GM23338 (cell line): ENCODE measurements at regions not wholly inside any gene's neighbourhood (a gene's known extent, or its start where the extent isn't known, plus 50 kb on each side); places are given as distances from the start of the nearest gene placed in this dataset.

ENCODE experiments used
- ATAC-seq: fragments of 200-7000 bp; cut with Tn5 transposase; 3 replicates; pipeline ENCODE4 v1.9.1; 2020
- DNase-seq: peaks from one replicate; pipeline ENCODE4 v3.0.0-alpha.2; 2015; ENCODE audit warnings: low spot score
- H2AFZ ChIP-seq: fragments of 200-600 bp; sonication (generic); 2 replicates; pipeline ENCODE4 v1.8.0; 2016; ENCODE audit warnings: antibody characterized with exemption, mild to moderate bottlenecking, moderate library complexity
- H3F3A ChIP-seq: fragments of 200-600 bp; sonication (generic); replicated peaks from 2 replicates; pipeline ENCODE4 v1.8.0; 2017; ENCODE audit warnings: antibody characterized with exemption, mixed run types, low read depth
- H3K27ac ChIP-seq: fragments of 200-600 bp; sonication (generic); 2 replicates; pipeline ENCODE4 v1.6.1; 2016; ENCODE audit warnings: low read depth
- H3K27me3 ChIP-seq: fragments of 200-600 bp; sonication (generic); 2 replicates; pipeline ENCODE4 v1.8.0; 2016; ENCODE audit warnings: mild to moderate bottlenecking, mixed run types, moderate library complexity; ENCODE audit not compliant: insufficient read depth
- H3K36me3 ChIP-seq: fragments of 200-600 bp; sonication (generic); 2 replicates; pipeline ENCODE4 v1.8.0; 2016; ENCODE audit warnings: mild to moderate bottlenecking; ENCODE audit not compliant: insufficient read depth
- H3K4me1 ChIP-seq: fragments of 200-600 bp; sonication (generic); 2 replicates; pipeline ENCODE4 v1.8.0; 2016; ENCODE audit warnings: mild to moderate bottlenecking, moderate library complexity; ENCODE audit not compliant: insufficient read depth
- H3K4me2 ChIP-seq: fragments of 200-600 bp; sonication (generic); 2 replicates; pipeline ENCODE4 v1.7.1; 2017; ENCODE audit warnings: mixed run types
- H3K4me3 ChIP-seq: fragments of 200-600 bp; sonication (generic); 2 replicates; pipeline ENCODE4 v1.6.1; 2016; ENCODE audit warnings: mixed run types
- H3K79me2 ChIP-seq: fragments of 200-600 bp; sonication (generic); replicated peaks from 2 replicates; pipeline ENCODE4 v1.8.0; 2017; ENCODE audit warnings: mild to moderate bottlenecking; ENCODE audit not compliant: insufficient read depth
- H3K9me2 ChIP-seq: fragments of 200-600 bp; sonication (generic); 2 replicates; pipeline ENCODE4 v1.8.0; 2017; ENCODE audit not compliant: insufficient read depth
- H4K20me1 ChIP-seq: fragments of 200-600 bp; sonication (generic); replicated peaks from 2 replicates; pipeline ENCODE4 v1.8.0; 2017; ENCODE audit warnings: mild to moderate bottlenecking; ENCODE audit not compliant: insufficient read depth
- H3K27ac Mint-ChIP-seq: 2 replicates; pipeline ENCODE4 v1.8.0; 2020; ENCODE audit warnings: inconsistent platforms, mild to moderate bottlenecking, moderate library complexity, mixed read lengths
- H3K27me3 Mint-ChIP-seq: 3 replicates; pipeline ENCODE4 v1.8.0; 2022; ENCODE audit warnings: low read depth, mild to moderate bottlenecking, moderate library complexity, mixed read lengths, inconsistent platforms; ENCODE audit not compliant: insufficient read depth, poor library complexity
- H3K36me3 Mint-ChIP-seq: 3 replicates; pipeline ENCODE4 v1.8.0; 2021; ENCODE audit warnings: low read depth, mild to moderate bottlenecking, inconsistent platforms, moderate library complexity, mixed read lengths
- H3K4me1 Mint-ChIP-seq: 3 replicates; pipeline ENCODE4 v1.8.0; 2020; ENCODE audit warnings: mild to moderate bottlenecking, inconsistent platforms, mixed read lengths
- H3K4me3 Mint-ChIP-seq: 3 replicates; pipeline ENCODE4 v1.8.0; 2021; ENCODE audit warnings: moderate library complexity, mild to moderate bottlenecking, inconsistent platforms, mixed read lengths
- H3K9me3 Mint-ChIP-seq: 3 replicates; pipeline ENCODE4 v1.8.0; 2020; ENCODE audit warnings: moderate library complexity, mild to moderate bottlenecking, inconsistent platforms, mixed read lengths
- CREB1 ChIP-seq: fragments of 250-450 bp; sonication (Bioruptor Pico); IDR thresholded peaks from 2 replicates; pipeline ENCODE4 v1.5.0; 2020; ENCODE audit warnings: low read depth, mild to moderate bottlenecking, moderate library complexity
- CTCF ChIP-seq, 2 experiments: fragments of 200-600 bp in 1 of 2; sonication (generic) in 1 of 2; conservative IDR thresholded peaks; 2 replicates each; pipeline versions ENCODE4 v1.5.1 to v1.6.1; 2016 to 2017; ENCODE audit warnings: antibody characterized with exemption in 2 of 2, low read depth in 2 of 2, mild to moderate bottlenecking in 2 of 2, moderate library complexity in 1 of 2
- ETS1 ChIP-seq: IDR thresholded peaks from 2 replicates; pipeline ENCODE4 v1.6.1; 2016; ENCODE audit warnings: antibody characterized with exemption
- EZH2phosphoT487 ChIP-seq: fragments of 200-600 bp; sonication (generic); IDR thresholded peaks from one replicate; pipeline ENCODE4 v1.8.1; 2018; ENCODE audit warnings: antibody characterized with exemption; ENCODE audit not compliant: unreplicated experiment
- NANOG ChIP-seq: IDR thresholded peaks from 2 replicates; pipeline ENCODE4 v1.6.1; 2016; ENCODE audit warnings: antibody characterized with exemption, borderline replicate concordance
- POLR2AphosphoS5 ChIP-seq: IDR thresholded peaks from 2 replicates; pipeline ENCODE4 v1.6.1; 2016; ENCODE audit warnings: antibody characterized with exemption, low read depth
- REST ChIP-seq: IDR thresholded peaks from one replicate; pipeline ENCODE4 v1.6.1; 2018; ENCODE audit warnings: antibody characterized with exemption; ENCODE audit not compliant: unreplicated experiment
- STAT1 ChIP-seq: IDR thresholded peaks from one replicate; pipeline ENCODE4 v1.6.1; 2016; ENCODE audit warnings: antibody characterized with exemption; ENCODE audit not compliant: unreplicated experiment
- ZNF114 ChIP-seq: fragments of 250-450 bp; sonication (Bioruptor Pico); IDR thresholded peaks from 2 replicates; pipeline ENCODE4 v1.5.0; 2020; ENCODE audit warnings: mild to moderate bottlenecking, moderate library complexity
- ZNF331 ChIP-seq: fragments of 250-450 bp; sonication (Bioruptor Pico); IDR thresholded peaks from 2 replicates; pipeline ENCODE4 v1.5.0; 2020; ENCODE audit warnings: low read depth, mild to moderate bottlenecking, moderate library complexity
- ZNF462 ChIP-seq: fragments of 250-450 bp; sonication (Bioruptor Pico); IDR thresholded peaks from 2 replicates; pipeline ENCODE4 v1.5.0; 2020; ENCODE audit warnings: mild to moderate bottlenecking, moderate library complexity

- no peak for TF ChIP-seq CTCF (conservative IDR thresholded peaks at IDR 0.05; ENCODE audit: low read depth in 2 of 2)
- TF ChIP-seq ZNF331 (CRISPR knock-in tag), result no peak
- TF ChIP-seq EZH2phosphoT487, result no peak
Observed at GRCh38 chr9:27939186-27939585, 365.9 kb upstream of the C9orf72 start (continued).

- no peak overlapping the region for H3K27ac ChIP-seq
- H3K4me1 ChIP-seq, result peaks cover 38% of the 10 kb centered on the region
- Mint-ChIP-seq H3K4me3 (no peak overlapping the region), H3K27me3 (no peaks in the 10 kb centered on the region), H3K4me1 (peaks cover 38% of the 10 kb centered on the region), H3K36me3 (no peaks in the 10 kb centered on the region), H3K27ac (no peak overlapping the region; the same call in 1 of the 2 replicates), H3K9me3 (no peaks in the 10 kb centered on the region)
- no peak overlapping the region for H3K4me2 ChIP-seq
- H3K36me3 ChIP-seq, result no peaks in the 10 kb centered on the region
- no peaks in the 10 kb centered on the region for H3K27me3 ChIP-seq
- DNase-seq (no peak), ATAC-seq (no peak)
- H4K20me1 ChIP-seq, result no peaks in the 10 kb centered on the region
- H3K9me2 ChIP-seq, result no peaks in the 10 kb centered on the region
- no peaks in the 10 kb centered on the region for H3F3A ChIP-seq
- H3K79me2 ChIP-seq, result no peaks in the 10 kb centered on the region
- no peak overlapping the region for H2AFZ ChIP-seq
- H3K4me3 ChIP-seq, result no peak overlapping the region
- TF ChIP-seq ETS1 (no peak), CTCF (conservative IDR thresholded peaks at IDR 0.05; ENCODE audit: low read depth in 2 of 2) (no peak), REST (no peak), STAT1 (no peak), CREB1 (CRISPR knock-in tag) (no peak), ZNF114 (no peak), ZNF462 (CRISPR knock-in tag) (no peak), NANOG (no peak), POLR2AphosphoS5 (no peak)
Observed at GRCh38 chr9:27940535-27940934, 367.3 kb upstream of the C9orf72 start.
